ENCODE measurements at regions not wholly inside any gene's neighbourhood (a gene's known extent, or its start where the extent isn't known, plus 50 kb on each side); places are given as distances from the start of the nearest gene placed in this dataset.

DNA sequence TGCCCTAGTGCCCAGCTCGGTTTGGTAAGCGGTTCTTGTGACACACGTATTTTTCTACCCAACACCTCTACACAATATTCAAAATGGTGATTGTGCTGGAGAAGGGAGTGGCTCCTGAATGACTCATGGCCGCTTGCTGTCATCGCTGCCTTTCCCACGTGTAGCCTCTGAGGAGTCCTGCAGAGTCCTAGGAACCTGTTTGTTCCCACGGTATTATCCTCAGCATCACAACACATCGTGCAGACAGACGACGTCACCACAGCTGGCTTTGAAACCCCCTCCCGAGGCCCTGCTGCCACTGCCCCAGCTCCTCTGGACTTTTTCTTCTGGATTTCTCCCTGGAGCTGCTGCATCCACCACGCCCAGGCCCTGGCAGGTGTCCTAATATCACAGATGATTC, 353.5 kb downstream of the SMOC2 start:
- TF ChIP-seq FOXM1 (IDR thresholded peaks at IDR 0.05; ENCODE audit: borderline replicate concordance, low read depth) = no peak
- TF ChIP-seq CREB1 (IDR thresholded peaks at IDR 0.05; ENCODE audit: low read depth) = no peak
- TF ChIP-seq, protein P1, sequence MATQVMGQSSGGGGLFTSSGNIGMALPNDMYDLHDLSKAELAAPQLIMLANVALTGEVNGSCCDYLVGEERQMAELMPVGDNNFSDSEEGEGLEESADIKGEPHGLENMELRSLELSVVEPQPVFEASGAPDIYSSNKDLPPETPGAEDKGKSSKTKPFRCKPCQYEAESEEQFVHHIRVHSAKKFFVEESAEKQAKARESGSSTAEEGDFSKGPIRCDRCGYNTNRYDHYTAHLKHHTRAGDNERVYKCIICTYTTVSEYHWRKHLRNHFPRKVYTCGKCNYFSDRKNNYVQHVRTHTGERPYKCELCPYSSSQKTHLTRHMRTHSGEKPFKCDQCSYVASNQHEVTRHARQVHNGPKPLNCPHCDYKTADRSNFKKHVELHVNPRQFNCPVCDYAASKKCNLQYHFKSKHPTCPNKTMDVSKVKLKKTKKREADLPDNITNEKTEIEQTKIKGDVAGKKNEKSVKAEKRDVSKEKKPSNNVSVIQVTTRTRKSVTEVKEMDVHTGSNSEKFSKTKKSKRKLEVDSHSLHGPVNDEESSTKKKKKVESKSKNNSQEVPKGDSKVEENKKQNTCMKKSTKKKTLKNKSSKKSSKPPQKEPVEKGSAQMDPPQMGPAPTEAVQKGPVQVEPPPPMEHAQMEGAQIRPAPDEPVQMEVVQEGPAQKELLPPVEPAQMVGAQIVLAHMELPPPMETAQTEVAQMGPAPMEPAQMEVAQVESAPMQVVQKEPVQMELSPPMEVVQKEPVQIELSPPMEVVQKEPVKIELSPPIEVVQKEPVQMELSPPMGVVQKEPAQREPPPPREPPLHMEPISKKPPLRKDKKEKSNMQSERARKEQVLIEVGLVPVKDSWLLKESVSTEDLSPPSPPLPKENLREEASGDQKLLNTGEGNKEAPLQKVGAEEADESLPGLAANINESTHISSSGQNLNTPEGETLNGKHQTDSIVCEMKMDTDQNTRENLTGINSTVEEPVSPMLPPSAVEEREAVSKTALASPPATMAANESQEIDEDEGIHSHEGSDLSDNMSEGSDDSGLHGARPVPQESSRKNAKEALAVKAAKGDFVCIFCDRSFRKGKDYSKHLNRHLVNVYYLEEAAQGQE (IDR thresholded peaks at IDR 0.05; ENCODE audit: low read depth) = no peak
- no peak for TF ChIP-seq NFIC (IDR thresholded peaks at IDR 0.05)
- TF ChIP-seq RAD21 (IDR thresholded peaks at IDR 0.05; ENCODE audit: low read depth) = no peak
- TF ChIP-seq EGR1 (IDR thresholded peaks at IDR 0.05) = no peak
- TF ChIP-seq TCF12 (IDR thresholded peaks at IDR 0.05; ENCODE audit: low read depth) = no peak
